HCT116 (cell line): ENCODE measurements at regions not wholly inside any gene's neighbourhood (a gene's known extent, or its start where the extent isn't known, plus 50 kb on each side); places are given as distances from the start of the nearest gene placed in this dataset.

Experiments used
- ATAC-seq: fragments of 200-7000 bp; cut with Tn5 transposase; 2 replicates; pipeline ENCODE4 v1.9.1; 2020; ENCODE audit warnings: mild to moderate bottlenecking, moderate library complexity
- BruUV-seq: library from RNA; stranded (reverse); fragments of 400-500 nt; replicated peaks from 2 replicates; lab custom pipeline; 2021; lab: Mats Ljungman, UMichigan
- CTCF ChIA-PET: fragments of 300-600 bp; sonication (Branson Sonifier 250); formaldehyde crosslinking; loops from one replicate; lab custom pipeline; 2021; ENCODE audit warnings: antibody characterized with exemption; lab: Charles Lee
- POLR2A ChIA-PET: fragments of 300-600, 350-600 bp; sonication (Branson Sonifier 250); formaldehyde crosslinking; loops from one replicate; lab custom pipeline; 2021; ENCODE audit warnings: antibody characterized with exemption; lab: Charles Lee
- RAD21 ChIA-PET, 2 experiments: fragments of 300-600 bp; sonication (Branson Sonifier 250); formaldehyde crosslinking; loops; one replicate each; lab custom pipeline; 2023; ENCODE audit warnings: low total read pairs in 2 of 2; ENCODE audit not compliant: uncharacterized antibody in 2 of 2, unreplicated experiment in 2 of 2, low non-redundant PET in 1 of 2; lab: Charles Lee
- DNase-seq: peaks from one replicate; pipeline ENCODE4 v3.0.0-alpha.2; 2010; ENCODE audit warnings: low read depth, low spot score
- H2AFZ ChIP-seq: fragments of 200-600 bp; shearing (Covaris generic), sonication (generic); 2 replicates; pipeline ENCODE4 v1.6.1; 2017; ENCODE audit warnings: low read depth, mixed run types, mixed read lengths, antibody characterized with exemption, low read length; ENCODE audit not compliant: poor library complexity, severe bottlenecking
- H3K27ac ChIP-seq: 2 replicates; pipeline ENCODE4 v1.5.1; 2012; ENCODE audit warnings: low read depth, low read length
- H3K27me3 ChIP-seq: fragments of 200-600 bp; sonication (generic); 2 replicates; pipeline ENCODE4 v1.6.1; 2016; ENCODE audit warnings: mixed run types, low read length, mixed read lengths; ENCODE audit not compliant: insufficient read depth
- H3K36me3 ChIP-seq, 2 experiments: fragments of 200-500 bp in 1 of 2; fragments of 200-600 bp in 1 of 2; sonication (Bioruptor generic) in 1 of 2; sonication (generic) in 1 of 2; 2 replicates each; pipeline versions ENCODE4 v1.5.1 to v1.6.1; 2014 to 2016; ENCODE audit warnings: low read length in 2 of 2, inconsistent platforms in 1 of 2, mixed read lengths in 1 of 2, mixed run types in 1 of 2; ENCODE audit not compliant: insufficient read depth in 2 of 2, control insufficient read depth in 1 of 2
- H3K4me1 ChIP-seq, 2 experiments: fragments of 200-600 bp in 1 of 2; sonication (generic) in 1 of 2; 2 replicates each; pipeline versions ENCODE4 v1.5.1 to v1.6.1; 2012 to 2017; ENCODE audit warnings: low read length in 2 of 2, inconsistent platforms in 1 of 2, mild to moderate bottlenecking in 1 of 2, mixed read lengths in 1 of 2, mixed run types in 1 of 2, moderate library complexity in 1 of 2; ENCODE audit not compliant: insufficient read depth in 2 of 2, control insufficient read depth in 1 of 2
- H3K4me2 ChIP-seq: fragments of 200-600 bp; sonication (generic); 2 replicates; pipeline ENCODE4 v1.6.1; 2017; ENCODE audit warnings: mixed run types, low read length, mixed read lengths
- H3K4me3 ChIP-seq, 2 experiments: fragments of 200-600 bp in 1 of 2; sonication (generic) in 1 of 2; replicated peaks in 1 of 2; 2 replicates each; pipeline ENCODE4 v1.5.1; 2011 to 2016; ENCODE audit warnings: low read length in 2 of 2, control low read depth in 1 of 2, low read depth in 1 of 2, mild to moderate bottlenecking in 1 of 2, mixed read lengths in 1 of 2, mixed run types in 1 of 2
- H3K79me2 ChIP-seq: fragments of 200-600 bp; sonication (generic); 2 replicates; pipeline ENCODE4 v1.6.1; 2017; ENCODE audit warnings: mild to moderate bottlenecking, mixed run types, low read length, moderate library complexity, mixed read lengths; ENCODE audit not compliant: insufficient read depth
- H3K9ac ChIP-seq: fragments of 200-600 bp; sonication (generic); 2 replicates; pipeline ENCODE4 v1.6.1; 2016; ENCODE audit warnings: low read length, mixed read lengths
- H3K9me2 ChIP-seq: fragments of 200-600 bp; sonication (generic), shearing (Covaris generic); 2 replicates; pipeline ENCODE4 v1.6.1; 2017; ENCODE audit warnings: mixed run types, mild to moderate bottlenecking, moderate library complexity; ENCODE audit not compliant: insufficient read depth
- H3K9me3 ChIP-seq, 2 experiments: fragments of 200-500 bp in 1 of 2; fragments of 200-600 bp in 1 of 2; sonication (Bioruptor generic) in 1 of 2; sonication (generic) in 1 of 2; 2 replicates each; pipeline ENCODE4 v1.6.1; 2014 to 2017; ENCODE audit warnings: low read length in 2 of 2, mixed read lengths in 2 of 2, inconsistent platforms in 1 of 2, low read depth in 1 of 2, mild to moderate bottlenecking in 1 of 2, mixed run types in 1 of 2, moderate library complexity in 1 of 2; ENCODE audit not compliant: control insufficient read depth in 1 of 2, insufficient read depth in 1 of 2
- H4K20me1 ChIP-seq: fragments of 200-600 bp; sonication (generic), shearing (Covaris generic); 2 replicates; pipeline ENCODE4 v1.6.1; 2017; ENCODE audit warnings: mixed run types, mild to moderate bottlenecking, moderate library complexity; ENCODE audit not compliant: insufficient read depth
- ATF3 ChIP-seq: IDR thresholded peaks from 2 replicates; pipeline ENCODE4 v1.6.1; 2012
- CBX3 ChIP-seq: IDR thresholded peaks from 2 replicates; pipeline ENCODE4 v1.6.1; 2012; ENCODE audit warnings: low read depth
- CEBPB ChIP-seq: IDR thresholded peaks from 2 replicates; pipeline ENCODE4 v1.6.1; 2012; ENCODE audit warnings: low read depth
- CTCF ChIP-seq, 3 experiments: fragments of 200-600 bp in 1 of 3; sonication (generic) in 1 of 3; IDR thresholded peaks in 2 of 3; conservative IDR thresholded peaks in 1 of 3; 2 replicates each; pipeline ENCODE4 v1.5.1; 2012 to 2017; ENCODE audit warnings: low read depth in 2 of 3, low read length in 2 of 3, antibody characterized with exemption in 1 of 3, borderline replicate concordance in 1 of 3, control low read depth in 1 of 3, mild to moderate bottlenecking in 1 of 3, mixed read lengths in 1 of 3, mixed run types in 1 of 3, moderate library complexity in 1 of 3; ENCODE audit not compliant: insufficient read depth in 1 of 3
- EGR1 ChIP-seq: IDR thresholded peaks from 2 replicates; pipeline ENCODE4 v1.6.1; 2012; ENCODE audit warnings: low read depth
- ELF1 ChIP-seq: IDR thresholded peaks from 2 replicates; pipeline ENCODE4 v1.6.1; 2012; ENCODE audit warnings: low read depth, borderline replicate concordance
- EZH2 ChIP-seq: fragments of 200-600 bp; sonication (generic); IDR thresholded peaks from 2 replicates; pipeline ENCODE4 v1.6.1; 2017; ENCODE audit warnings: antibody characterized with exemption, mixed run types
- EZH2phosphoT487 ChIP-seq: fragments of 200-600 bp; IDR thresholded peaks from 2 replicates; pipeline ENCODE4 v1.6.1; 2018; ENCODE audit warnings: antibody characterized with exemption, borderline replicate concordance
- FOSL1 ChIP-seq: IDR thresholded peaks from 2 replicates; pipeline ENCODE4 v1.6.1; 2012; ENCODE audit warnings: low read depth
- JUND ChIP-seq: IDR thresholded peaks from 2 replicates; pipeline ENCODE4 v1.6.1; 2012
- POLR2A ChIP-seq: IDR thresholded peaks from 2 replicates; pipeline ENCODE4 v1.7.0; 2011; ENCODE audit warnings: borderline replicate concordance; ENCODE audit not compliant: insufficient read depth, insufficient read length; ENCODE audit errors: extremely low read depth
- RAD21 ChIP-seq: IDR thresholded peaks from 2 replicates; pipeline ENCODE4 v1.6.1; 2012; ENCODE audit warnings: low read depth, mild to moderate bottlenecking
- REST ChIP-seq: IDR thresholded peaks from 2 replicates; pipeline ENCODE4 v1.6.1; 2012; ENCODE audit warnings: low read depth
- SRF ChIP-seq: IDR thresholded peaks from 2 replicates; pipeline ENCODE4 v1.6.1; 2012; ENCODE audit warnings: low read depth
- YY1 ChIP-seq: IDR thresholded peaks from 2 replicates; pipeline ENCODE4 v1.6.1; 2011; ENCODE audit warnings: low read length, low read depth, moderate library complexity, mild to moderate bottlenecking; ENCODE audit not compliant: insufficient replicate concordance; ENCODE audit errors: extremely low read depth
- ZBTB33 ChIP-seq: IDR thresholded peaks from 2 replicates; pipeline ENCODE4 v1.6.1; 2011; ENCODE audit warnings: mild to moderate bottlenecking, low read length, moderate library complexity; ENCODE audit not compliant: insufficient replicate concordance; ENCODE audit errors: extremely low read depth
- ZFX ChIP-seq: fragments of 450-650 bp; IDR thresholded peaks from 2 replicates; pipeline ENCODE4 v1.6.1; 2017
- ZNF274 ChIP-seq: fragments of 200-500 bp; sonication (Bioruptor generic); IDR thresholded peaks from 2 replicates; pipeline ENCODE4 v1.6.1; 2014; ENCODE audit warnings: mild to moderate bottlenecking, low read depth, low read length, inconsistent platforms
- intact Hi-C: fragments of 100-400 bp; cut with micrococcal nuclease; formaldehyde crosslinking; loops from 2 replicates; pipeline ENCODE4 v1.10.0; 2022

GRCh38 chr1:98203466-98203865 lies 282.6 kb upstream of the DPYD start (continued):
- TF ChIP-seq POLR2A = no peak
- no peak for TF ChIP-seq ATF3
- TF ChIP-seq CEBPB = no peak
- no peak for TF ChIP-seq EZH2

- ChIA-PET CTCF (no interaction called here), RAD21 (no interaction called here), POLR2A (no interaction called here)
- no peak overlapping the region for H2AFZ ChIP-seq
- no TSS peak for BruUV-seq
- DNase-seq (no peak), ATAC-seq (no peak)
- H3K4me2 ChIP-seq = no peak overlapping the region
- H3K4me3 ChIP-seq = no peak overlapping the region
- no peak overlapping the region for H3K27ac ChIP-seq
- no peak overlapping the region for H3K9ac ChIP-seq
- no peaks in the 10 kb centered on the region for H3K36me3 ChIP-seq
- H3K79me2 ChIP-seq = no peaks in the 10 kb centered on the region
- H3K27me3 ChIP-seq = no peaks in the 10 kb centered on the region
- intact Hi-C loops = no loop called here
- H4K20me1 ChIP-seq = no peaks in the 10 kb centered on the region
- H3K9me2 ChIP-seq = no peaks in the 10 kb centered on the region
- TF ChIP-seq EZH2 = no peak
- TF ChIP-seq EGR1 = no peak
- TF ChIP-seq FOSL1 = no peak
- no peak for TF ChIP-seq CTCF (IDR thresholded peaks at IDR 0.05 in 2 of 3, conservative IDR thresholded peaks at IDR 0.05 in 1 of 3; ENCODE audit: borderline replicate concordance in 1 of 3, insufficient read depth in 1 of 3, low read depth in 2 of 3, low read length in 2 of 3)
- no peak for TF ChIP-seq CEBPB
- no peak for TF ChIP-seq JUND
- no peak for TF ChIP-seq SRF
- TF ChIP-seq ZFX = no peak
- no peak for TF ChIP-seq POLR2A
- no peak for TF ChIP-seq EZH2phosphoT487
- TF ChIP-seq REST = no peak
- TF ChIP-seq CBX3 = no peak
- TF ChIP-seq ATF3 = no peak
- TF ChIP-seq ZNF274 = no peak
- TF ChIP-seq RAD21 = no peak
- TF ChIP-seq ELF1 = no peak
- no peak for TF ChIP-seq YY1
- no peak for TF ChIP-seq ZBTB33
- no peaks in the 10 kb centered on the region for H3K4me1 ChIP-seq
- no peaks in the 10 kb centered on the region for H3K9me3 ChIP-seq
These were observed 280.8 kb upstream of the DPYD start for GRCh38 chr1:98201666-98202081.
